H9 (cell line): ENCODE measurements at regions not wholly inside any gene's neighbourhood (a gene's known extent, or its start where the extent isn't known, plus 50 kb on each side); places are given as distances from the start of the nearest gene placed in this dataset.

ENCODE experiments used
- DNase-seq: peaks from one replicate; pipeline ENCODE4 v3.0.0-alpha.2; 2017
- H2AFZ ChIP-seq: one replicate; pipeline ENCODE4 v1.6.1; 2013; ENCODE audit warnings: mild to moderate bottlenecking, low read length, control low read depth, moderate library complexity
- H2AK5ac ChIP-seq: 2 replicates; pipeline ENCODE4 v1.6.1; 2013; ENCODE audit warnings: low read length, control low read depth, mixed read lengths; ENCODE audit not compliant: insufficient read length
- H2BK120ac ChIP-seq: one replicate; pipeline ENCODE4 v1.6.1; 2013; ENCODE audit warnings: low read depth, mild to moderate bottlenecking, low read length, control low read depth, inconsistent platforms; ENCODE audit not compliant: poor library complexity, severe bottlenecking
- H2BK12ac ChIP-seq: 2 replicates; pipeline ENCODE4 v1.6.1; 2013; ENCODE audit warnings: low read length, control low read depth, mixed read lengths, low read depth; ENCODE audit not compliant: insufficient read length
- H2BK15ac ChIP-seq: 2 replicates; pipeline ENCODE4 v1.6.1; 2013; ENCODE audit warnings: low read depth, low read length, control low read depth
- H2BK20ac ChIP-seq: one replicate; pipeline ENCODE4 v1.6.1; 2013; ENCODE audit warnings: low read depth, mild to moderate bottlenecking, low read length, control low read depth, inconsistent platforms; ENCODE audit not compliant: poor library complexity, severe bottlenecking
- H2BK5ac ChIP-seq: 2 replicates; pipeline ENCODE4 v1.6.1; 2013; ENCODE audit warnings: low read length, control low read depth, mixed read lengths; ENCODE audit not compliant: insufficient read length
- H3K14ac ChIP-seq: 2 replicates; pipeline ENCODE4 v1.6.1; 2013; ENCODE audit warnings: low read length, control low read depth; ENCODE audit not compliant: insufficient read depth
- H3K18ac ChIP-seq: 2 replicates; pipeline ENCODE4 v1.6.1; 2013; ENCODE audit warnings: low read depth, mild to moderate bottlenecking, mixed read lengths, low read length, control low read depth; ENCODE audit not compliant: insufficient read length
- H3K23ac ChIP-seq: 2 replicates; pipeline ENCODE4 v1.6.1; 2013; ENCODE audit warnings: low read length, control low read depth, mixed read lengths, low read depth; ENCODE audit not compliant: insufficient read length
- H3K23me2 ChIP-seq: 2 replicates; pipeline ENCODE4 v1.6.1; 2013; ENCODE audit warnings: low read depth, mild to moderate bottlenecking, mixed read lengths, low read length, control low read depth; ENCODE audit not compliant: insufficient read length, poor library complexity, severe bottlenecking
- H3K27ac ChIP-seq: 2 replicates; pipeline ENCODE4 v1.5.1; 2013; ENCODE audit warnings: low read length, control low read depth, mixed read lengths, low read depth; ENCODE audit not compliant: insufficient read length
- H3K27me3 ChIP-seq: 2 replicates; pipeline ENCODE4 v1.6.1; 2013; ENCODE audit warnings: low read length, control low read depth, inconsistent platforms; ENCODE audit not compliant: insufficient read depth
- H3K4ac ChIP-seq: 2 replicates; pipeline ENCODE4 v1.6.1; 2013; ENCODE audit warnings: low read depth, mild to moderate bottlenecking, control low read depth, inconsistent platforms, low read length, moderate library complexity
- H3K4me1 ChIP-seq: 2 replicates; pipeline ENCODE4 v1.6.1; 2013; ENCODE audit warnings: low read length, control low read depth, inconsistent platforms; ENCODE audit not compliant: insufficient read depth
- H3K4me2 ChIP-seq: 2 replicates; pipeline ENCODE4 v1.6.1; 2013; ENCODE audit warnings: low read length, control low read depth, mixed read lengths; ENCODE audit not compliant: insufficient read length, insufficient read depth
- H3K56ac ChIP-seq: 2 replicates; pipeline ENCODE4 v1.6.1; 2013; ENCODE audit warnings: low read depth, mild to moderate bottlenecking, mixed read lengths, low read length, control low read depth; ENCODE audit not compliant: insufficient read length
- H3K79me1 ChIP-seq: 2 replicates; pipeline ENCODE4 v1.6.1; 2013; ENCODE audit warnings: low read depth, mild to moderate bottlenecking, moderate library complexity, low read length, control low read depth, inconsistent platforms; ENCODE audit not compliant: insufficient read depth, poor library complexity, severe bottlenecking
- H3K79me2 ChIP-seq: 2 replicates; pipeline ENCODE4 v1.6.1; 2013; ENCODE audit warnings: low read length, control low read depth, inconsistent platforms; ENCODE audit not compliant: insufficient read depth
- H3K9ac ChIP-seq: 2 replicates; pipeline ENCODE4 v1.6.1; 2013; ENCODE audit warnings: low read length, control low read depth, mixed read lengths; ENCODE audit not compliant: insufficient read length; ENCODE audit errors: extremely low read depth
- H3K9me3 ChIP-seq: one replicate; pipeline ENCODE4 v1.6.1; 2013; ENCODE audit warnings: low read depth, low read length, inconsistent platforms; ENCODE audit not compliant: control insufficient read depth
- H3T11ph ChIP-seq: one replicate; pipeline ENCODE4 v1.6.1; 2013; ENCODE audit warnings: mild to moderate bottlenecking, low read length, control low read depth, inconsistent platforms
- H4K20me1 ChIP-seq: one replicate; pipeline ENCODE4 v1.6.1; 2013; ENCODE audit not compliant: control insufficient read depth, insufficient read length, insufficient read depth
- H4K5ac ChIP-seq: 2 replicates; pipeline ENCODE4 v1.6.1; 2013; ENCODE audit warnings: low read depth, mild to moderate bottlenecking, mixed read lengths, low read length, control low read depth; ENCODE audit not compliant: insufficient read length
- H4K8ac ChIP-seq: replicated peaks from 2 replicates; pipeline ENCODE4 v1.6.1; 2013; ENCODE audit warnings: low read length, control low read depth, mixed read lengths, low read depth; ENCODE audit not compliant: insufficient read length
- H4K91ac ChIP-seq: 2 replicates; pipeline ENCODE4 v1.6.1; 2013; ENCODE audit warnings: low read depth, mild to moderate bottlenecking, moderate library complexity, mixed read lengths, low read length, control low read depth; ENCODE audit not compliant: insufficient read length
- H3K27ac Mint-ChIP-seq, 3 experiments: 2 replicates in 2 of 3; 3 replicates in 1 of 3; pipeline ENCODE4 v1.8.0; 2020 to 2021; ENCODE audit warnings: mixed read lengths in 3 of 3, mild to moderate bottlenecking in 1 of 3, moderate library complexity in 1 of 3
- H3K27me3 Mint-ChIP-seq: 2 replicates; pipeline ENCODE4 v1.8.0; 2021; ENCODE audit warnings: low read depth, mild to moderate bottlenecking, moderate library complexity, mixed read lengths
- H3K36me3 Mint-ChIP-seq, 3 experiments: 2 replicates in 2 of 3; 3 replicates in 1 of 3; pipeline ENCODE4 v1.8.0; 2020 to 2021; ENCODE audit warnings: low read depth in 3 of 3, mixed read lengths in 3 of 3; ENCODE audit not compliant: insufficient read depth in 1 of 3
- H3K4me1 Mint-ChIP-seq, 2 experiments: 2 replicates each; pipeline ENCODE4 v1.8.0; 2020; ENCODE audit warnings: mixed read lengths in 2 of 2
- H3K4me3 Mint-ChIP-seq, 2 experiments: 2 replicates in 1 of 2; 3 replicates in 1 of 2; pipeline ENCODE4 v1.8.0; 2020 to 2021; ENCODE audit warnings: mild to moderate bottlenecking in 2 of 2, mixed read lengths in 2 of 2, moderate library complexity in 1 of 2
- H3K9me3 Mint-ChIP-seq, 2 experiments: 2 replicates in 1 of 2; 3 replicates in 1 of 2; pipeline ENCODE4 v1.8.0; 2020; ENCODE audit warnings: mild to moderate bottlenecking in 2 of 2, mixed read lengths in 2 of 2, moderate library complexity in 1 of 2
- CTCF ChIP-seq: fragments of 200-600 bp; sonication (generic); conservative IDR thresholded peaks from 3 replicates; pipeline ENCODE4 v1.8.0; 2021; ENCODE audit warnings: antibody characterized with exemption, mild to moderate bottlenecking
- WGBS: extraction: QIAGEN DNeasy Blood & Tissue Kit; methylation state at CpG from one replicate; pipeline ENCODE4 v1.1.7; 2013; ENCODE audit warnings: missing lambda C conversion rate, low lambda C conversion rate, mixed read lengths; ENCODE audit not compliant: insufficient read length; ENCODE audit errors: extremely low coverage; 5-methylcytosine and 5-hydroxymethylcytosine counted together

GRCh38 chr21:24470852-24471251 is 1136.4 kb downstream of the MRPL39 start:
- no peak overlapping the region for H3T11ph ChIP-seq
- H2BK5ac ChIP-seq = no peak overlapping the region
- H3K56ac ChIP-seq = no peak overlapping the region
- H3K4me1 ChIP-seq = no peaks in the 10 kb centered on the region
- H2AK5ac ChIP-seq = no peak overlapping the region
- H4K5ac ChIP-seq = no peak overlapping the region
- H2BK12ac ChIP-seq = no peak overlapping the region
- no peak overlapping the region for H2AFZ ChIP-seq
- no peaks in the 10 kb centered on the region for H3K4me1 Mint-ChIP-seq
- no peak overlapping the region for H3K9ac ChIP-seq
- peaks cover 0 to 8% (median 3%) of the 10 kb centered on the region in 3 experiments; a peak in 2 of 7 replicates for H3K36me3 Mint-ChIP-seq
- H3K27ac ChIP-seq = no peak overlapping the region
- no peak overlapping the region for H3K4me3 Mint-ChIP-seq
- no peak overlapping the region for H3K4ac ChIP-seq
- no peaks in the 10 kb centered on the region for H4K20me1 ChIP-seq
- TF ChIP-seq CTCF = no peak
- H3K79me1 ChIP-seq = no peaks in the 10 kb centered on the region
- H3K27me3 Mint-ChIP-seq = no peaks in the 10 kb centered on the region
- H3K27me3 ChIP-seq = no peaks in the 10 kb centered on the region
- no peak overlapping the region for H3K23ac ChIP-seq
- H3K14ac ChIP-seq = no peak overlapping the region
- no peak overlapping the region for H4K91ac ChIP-seq
- no peak overlapping the region for H3K27ac Mint-ChIP-seq
- H2BK15ac ChIP-seq = no peak overlapping the region
- H2BK120ac ChIP-seq = no peak overlapping the region
- no peaks in the 10 kb centered on the region for H3K79me2 ChIP-seq
- H3K9me3 Mint-ChIP-seq = peaks cover 37 to 54% of the 10 kb centered on the region in 2 experiments
- no peaks in the 10 kb centered on the region for H3K9me3 ChIP-seq
- H3K18ac ChIP-seq = no peak overlapping the region
- H3K4me2 ChIP-seq = no peak overlapping the region
- no CpG with 5 or more reads among the region's 6 CpGs for WGBS
- no peak overlapping the region for H2BK20ac ChIP-seq
- DNase-seq = no peak
- H4K8ac ChIP-seq = no peak overlapping the region
- no peaks in the 10 kb centered on the region for H3K23me2 ChIP-seq
